NCI-H2196 (cell line): ENCODE measurements at regions not wholly inside any gene's neighbourhood (a gene's known extent, or its start where the extent isn't known, plus 50 kb on each side); places are given as distances from the start of the nearest gene placed in this dataset.
"Not testable (repeated sequence)": the region's sequence is repeated elsewhere in the genome, so short reads cannot be mapped to it uniquely, and the experiment has no call there.

Experiments used
- DNase-seq: peaks from one replicate; lab custom pipeline; 2025; ENCODE audit not compliant: unreplicated experiment; lab: John Stamatoyannopoulos, UW

DNA sequence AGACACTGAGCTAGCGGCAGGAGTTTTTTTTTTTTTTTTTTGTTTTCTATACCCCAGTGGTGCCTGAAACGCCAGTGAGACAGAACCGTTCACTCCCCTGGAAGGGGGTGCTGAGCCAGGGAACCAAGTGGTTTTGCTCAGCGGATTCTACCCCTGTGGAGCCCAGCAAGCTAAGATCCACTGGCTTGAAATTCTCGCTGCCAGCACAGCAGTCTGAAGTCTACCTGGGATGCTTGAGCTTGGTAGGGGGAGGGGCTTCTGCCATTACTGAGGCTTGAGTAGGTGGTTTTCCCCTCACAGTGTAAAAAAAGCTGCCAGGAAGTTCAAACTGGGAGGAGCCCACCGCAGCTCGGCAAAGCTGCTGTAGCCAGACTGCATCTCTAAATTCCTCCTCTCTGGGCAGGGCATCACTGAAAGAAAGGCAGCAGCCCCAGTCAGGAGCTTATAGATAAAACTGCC is 173.0 kb downstream of the DMAC1 start:
- DNase-seq, result not testable (repeated sequence)

DNA sequence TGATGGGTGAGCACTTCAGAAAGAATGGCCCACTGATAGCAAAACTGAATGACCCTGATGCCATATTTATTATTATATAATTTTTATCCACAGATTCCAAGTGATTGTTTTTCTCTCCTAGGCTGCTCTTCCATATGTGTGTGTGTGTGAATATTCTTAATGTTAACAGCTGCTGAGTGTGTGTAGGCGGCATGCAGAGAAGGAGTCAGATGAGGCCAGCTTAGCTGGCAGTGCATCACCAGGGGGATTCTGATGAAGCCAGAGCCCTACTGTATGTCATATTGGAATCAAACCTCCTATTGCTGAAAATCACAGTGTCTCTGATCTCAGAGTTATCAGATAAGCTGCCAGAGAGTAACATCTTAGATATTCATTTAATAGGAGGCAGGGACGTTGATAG is 177.1 kb downstream of the DMAC1 start:
- DNase-seq, result no peak

DNA sequence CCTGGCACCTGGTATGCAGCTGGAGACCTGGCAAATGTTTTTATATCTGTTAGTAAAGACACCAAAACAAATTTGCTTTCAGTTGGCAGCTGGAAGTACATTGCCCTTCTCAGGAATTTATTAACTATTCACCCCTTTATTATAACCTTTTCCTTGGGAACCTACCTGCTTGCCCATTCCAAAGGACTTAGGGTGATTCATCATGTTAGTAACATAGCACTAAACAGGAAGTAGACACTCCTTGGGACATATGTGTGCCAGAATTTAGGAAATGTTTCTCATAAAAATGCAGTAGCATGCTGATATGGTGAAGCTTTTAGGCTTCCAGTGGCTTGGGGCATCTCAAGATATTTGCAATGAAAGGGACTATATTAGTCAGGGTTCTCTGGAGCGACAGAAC is 184.2 kb downstream of the DMAC1 start:
- DNase-seq, result no peak

DNA sequence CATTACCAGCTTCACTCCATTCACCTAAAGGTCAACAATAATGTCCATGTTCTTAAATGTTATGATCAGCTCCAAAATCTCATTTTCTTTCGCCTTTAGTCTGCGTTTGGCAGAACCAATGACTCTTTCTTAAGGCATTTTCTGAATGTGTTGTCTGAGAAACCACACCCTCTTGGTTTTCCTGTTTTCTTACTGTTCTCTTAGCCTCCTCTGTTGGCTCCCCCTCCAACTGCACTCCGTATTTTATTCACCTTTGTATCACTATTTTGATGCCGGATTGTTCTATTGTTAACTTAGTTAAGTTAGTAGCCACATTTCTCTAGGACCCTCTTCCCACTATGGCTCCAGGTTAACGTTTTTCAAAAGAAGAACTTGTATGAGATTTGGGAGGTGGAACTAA is 185.6 kb downstream of the DMAC1 start:
- DNase-seq, result no peak

DNA sequence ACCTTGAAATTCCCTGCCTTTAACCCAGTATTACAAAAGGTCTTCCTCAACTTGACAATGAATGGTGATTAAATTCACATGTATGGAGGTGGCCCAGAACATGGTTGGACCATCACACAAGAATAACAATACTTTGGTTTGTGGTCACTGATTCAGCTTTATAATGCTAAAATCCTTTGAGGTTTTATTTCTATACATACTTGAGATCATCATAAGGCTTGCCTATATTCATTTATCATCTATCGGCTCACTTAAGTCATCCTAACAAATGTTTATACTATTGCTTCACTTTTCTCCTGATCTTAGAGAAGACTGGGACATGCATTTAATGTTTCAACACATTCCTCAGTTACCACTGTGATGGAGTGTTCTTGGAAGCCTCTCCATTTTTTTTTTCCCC is 191.3 kb downstream of the DMAC1 start:
- no peak for DNase-seq

DNA sequence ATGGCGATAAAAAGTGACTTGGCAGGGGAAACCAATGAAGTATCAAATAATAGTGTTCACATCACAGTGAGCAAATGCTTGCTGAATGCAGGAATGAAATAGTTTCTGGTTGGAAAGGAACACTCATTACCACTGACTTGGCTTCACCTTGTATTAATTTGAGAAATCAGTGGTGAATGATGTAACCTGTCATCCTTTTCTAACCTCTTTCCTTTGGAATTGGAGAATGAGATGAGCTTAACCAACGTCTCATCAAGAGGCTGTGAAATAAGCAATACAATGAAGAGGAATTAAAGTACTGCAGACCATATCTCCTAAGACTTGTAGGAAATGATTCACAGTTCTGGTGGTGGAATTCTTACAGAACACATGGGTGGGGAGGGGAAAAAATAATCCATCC is 192.2 kb downstream of the DMAC1 start:
- DNase-seq, result no peak

DNA sequence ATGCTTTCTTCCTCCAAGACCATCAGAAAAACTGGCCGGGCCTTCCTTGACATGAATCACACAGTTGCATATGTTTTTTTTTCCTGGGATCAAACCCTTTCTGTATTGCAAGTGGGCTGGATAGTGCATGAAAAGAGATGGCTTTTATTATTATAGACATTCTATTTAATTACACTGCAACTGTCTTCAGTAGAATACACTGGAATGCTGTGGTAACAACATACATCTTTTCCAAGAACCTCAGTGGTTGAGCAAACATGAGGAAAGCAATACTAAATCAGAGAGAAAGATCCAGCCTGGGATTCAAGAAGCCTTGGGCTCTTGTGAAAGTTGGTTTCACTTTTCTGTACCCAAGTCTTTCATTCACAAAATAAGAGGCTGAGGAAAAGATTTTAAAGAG is 193.0 kb downstream of the DMAC1 start:
- no peak for DNase-seq

DNA sequence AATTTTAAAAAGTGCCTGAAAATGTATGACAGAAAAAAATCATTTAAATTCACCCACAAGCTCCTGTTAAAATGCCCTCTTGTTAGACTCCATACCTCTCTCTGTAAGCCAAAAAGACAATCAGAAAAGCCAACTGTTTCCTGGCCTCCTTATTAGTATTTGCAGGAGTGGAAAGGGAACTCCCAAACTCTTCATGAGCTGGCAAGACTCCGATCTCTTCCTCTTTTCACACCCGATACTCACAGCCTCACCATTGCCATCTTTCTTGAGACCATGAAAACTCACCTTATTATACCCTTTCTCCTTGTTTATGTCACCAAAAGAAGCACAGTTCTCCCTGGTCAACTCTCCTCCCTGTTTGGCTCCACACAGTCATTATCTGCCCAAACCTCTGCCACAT is 197.8 kb downstream of the DMAC1 start:
- DNase-seq, result no peak

DNA sequence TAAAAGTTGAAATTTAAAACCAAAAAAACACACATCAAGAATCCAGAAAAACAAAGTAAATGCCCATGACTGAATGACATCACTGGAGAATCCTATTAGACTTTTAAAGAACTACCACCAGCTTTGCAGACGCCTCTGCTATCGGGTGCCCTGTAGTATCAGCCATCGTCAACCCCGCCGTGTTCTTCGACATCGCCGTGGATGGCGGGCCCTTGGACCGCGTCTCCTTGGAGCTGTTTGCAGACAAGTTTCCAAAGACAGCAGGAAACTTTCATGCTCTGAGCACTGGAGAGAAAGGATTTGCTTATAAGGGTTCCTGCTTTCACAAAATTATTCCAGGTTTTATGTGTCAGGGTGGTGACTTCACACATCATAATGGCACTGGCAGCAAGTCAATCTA is 201.9 kb downstream of the DMAC1 start:
- no peak for DNase-seq

DNA sequence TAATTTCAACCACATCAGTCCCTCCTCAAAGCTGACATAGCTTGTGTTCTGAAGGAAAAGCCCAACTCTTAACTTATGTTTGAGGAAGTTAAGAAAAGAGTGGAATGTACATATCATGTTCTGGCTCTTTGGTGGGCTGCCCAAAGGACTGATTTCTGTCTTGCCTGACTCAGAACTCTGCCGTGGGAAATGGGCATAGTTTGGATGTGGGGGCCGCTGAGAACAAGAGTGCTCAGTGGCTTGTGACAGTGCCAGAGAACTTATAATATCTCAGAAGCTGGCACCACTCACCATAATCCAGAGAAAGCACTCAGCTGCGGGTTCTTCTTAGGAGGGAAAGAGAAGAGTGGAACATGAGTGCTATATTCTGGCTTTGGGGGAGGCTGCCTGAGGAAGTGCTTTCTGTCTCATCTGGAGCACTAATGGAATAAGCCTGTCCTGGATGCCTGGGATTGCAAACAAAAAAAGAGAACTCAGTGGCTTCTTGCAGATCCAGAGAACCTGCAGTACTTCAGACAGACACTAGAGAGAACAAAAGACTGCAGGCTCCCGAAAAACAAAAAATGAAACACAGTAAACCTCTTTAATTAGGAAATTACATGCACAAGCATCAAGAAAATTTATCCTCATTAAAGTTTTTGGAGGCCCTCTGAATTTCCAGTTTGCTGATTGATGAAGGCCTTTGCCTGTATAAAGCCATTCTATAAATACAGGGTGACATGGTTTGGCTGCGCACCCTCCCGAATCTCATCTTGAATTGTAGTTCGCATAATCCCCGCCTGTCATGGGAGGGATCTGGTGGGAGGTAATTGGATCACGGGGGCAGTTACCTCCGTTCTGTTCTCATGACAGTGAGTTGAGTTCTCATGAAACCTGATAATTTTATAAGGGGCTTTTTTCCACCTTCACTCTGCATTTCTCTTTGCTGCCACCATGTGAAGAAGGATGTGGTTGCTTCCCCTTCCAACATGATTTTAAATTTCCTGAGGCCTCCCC is 207.0 kb downstream of the DMAC1 start:
- no peak for DNase-seq

DNA sequence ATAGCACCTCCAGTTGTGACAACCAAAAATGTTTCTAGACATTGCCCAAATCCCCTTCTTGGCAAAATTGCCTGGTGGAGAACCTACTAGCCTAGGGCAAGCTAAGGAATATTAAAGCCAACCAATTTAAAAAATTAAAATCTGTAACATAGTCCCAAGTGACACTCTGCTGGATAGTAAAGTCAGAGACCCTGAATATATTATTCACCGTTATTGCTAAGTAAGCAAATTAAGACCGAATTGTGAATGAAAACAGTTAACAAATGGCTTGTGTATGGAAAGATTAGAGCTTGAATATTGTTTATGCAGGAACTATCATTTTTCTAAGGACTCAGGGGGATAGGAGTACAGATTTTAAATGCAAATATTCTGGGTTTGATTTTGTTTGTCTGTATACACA is 208.1 kb downstream of the DMAC1 start:
- DNase-seq, result no peak

DNA sequence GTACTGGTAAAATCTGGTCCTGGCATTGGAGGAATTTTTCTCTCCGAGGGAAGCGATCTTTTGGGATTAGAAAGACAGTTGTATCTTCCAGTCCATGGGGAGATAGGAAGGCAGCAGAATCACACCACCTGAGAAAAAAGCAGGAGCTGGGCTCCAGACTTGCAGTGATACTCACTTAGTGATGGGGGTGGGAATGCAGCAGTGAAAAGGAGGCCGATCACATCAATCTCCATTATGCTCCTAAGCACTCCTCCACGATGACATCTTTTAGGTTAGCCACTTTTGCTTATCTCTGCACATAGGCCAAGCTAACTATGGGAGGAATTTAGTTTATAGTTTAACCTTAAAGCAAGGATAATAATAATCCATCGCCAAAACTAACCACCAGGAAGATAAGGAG is 219.0 kb downstream of the DMAC1 start:
- DNase-seq, result no peak

DNA sequence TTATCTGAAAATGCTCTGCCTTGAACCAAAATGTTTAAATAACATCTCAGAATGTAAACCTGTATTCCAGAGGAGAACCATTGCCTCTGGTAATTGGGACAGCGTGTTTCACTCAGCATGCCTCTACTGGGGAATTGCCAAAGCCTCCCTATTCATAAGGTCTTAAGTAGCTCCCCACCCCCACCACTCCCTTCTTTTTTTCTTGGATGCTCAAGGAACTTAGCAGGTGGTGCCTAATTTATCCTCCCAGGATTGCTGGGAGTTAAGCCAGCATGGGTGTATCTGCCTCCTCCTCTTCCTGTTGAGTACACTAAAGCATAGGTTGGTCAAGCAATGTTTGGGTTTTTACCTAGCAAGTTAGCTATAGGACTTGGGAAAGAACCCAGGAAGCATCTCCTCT is 220.2 kb downstream of the DMAC1 start:
- DNase-seq, result no peak

DNA sequence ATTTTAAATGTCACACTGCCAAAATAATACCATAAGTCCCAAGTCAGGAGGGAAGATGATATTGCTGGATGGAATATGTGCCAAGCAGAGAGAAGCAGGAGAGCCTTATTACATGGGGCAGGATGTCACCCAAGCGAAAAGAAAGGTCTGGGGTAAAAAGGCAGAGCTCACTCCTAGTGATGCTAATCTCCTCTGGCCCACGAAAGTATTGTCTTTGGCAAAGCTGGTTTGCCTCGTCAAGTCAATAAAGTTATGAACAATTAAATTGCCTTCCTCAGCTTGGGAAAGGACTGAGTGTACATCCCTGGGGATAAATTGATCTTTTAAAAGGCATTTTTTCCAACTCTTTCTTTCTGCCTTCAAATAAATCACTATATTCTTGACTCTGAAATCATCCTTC is 220.6 kb downstream of the DMAC1 start:
- no peak for DNase-seq

DNA sequence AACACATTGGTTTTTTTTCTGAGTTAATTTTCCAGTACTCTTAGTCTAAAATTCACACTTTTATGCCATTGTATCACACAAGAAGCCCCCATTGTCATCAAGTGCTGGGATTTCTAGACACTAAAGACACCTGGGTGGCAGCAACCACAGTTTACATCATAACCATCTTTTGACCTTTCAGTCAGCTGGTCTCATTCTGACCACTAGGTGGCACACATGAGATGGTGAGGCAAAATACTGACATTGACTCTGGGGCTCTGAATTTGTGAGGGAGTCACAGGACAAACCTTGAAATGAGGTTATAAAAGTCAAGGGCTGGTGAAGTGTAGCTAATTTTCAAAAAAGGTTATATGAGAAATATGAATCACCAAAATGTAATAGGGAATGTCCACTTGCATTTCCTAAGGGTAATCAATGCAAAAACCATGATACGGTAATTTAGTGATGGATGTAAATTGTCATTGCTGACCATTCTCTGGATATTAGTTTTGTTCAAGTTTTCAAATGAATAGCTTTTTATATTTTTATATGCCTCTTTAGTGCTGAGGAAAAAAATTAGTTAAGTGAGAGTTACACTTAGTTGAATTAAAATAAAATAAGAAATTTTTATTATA is 229.4 kb downstream of the DMAC1 start:
- peak; percentile 81 for DNase-seq

DNA sequence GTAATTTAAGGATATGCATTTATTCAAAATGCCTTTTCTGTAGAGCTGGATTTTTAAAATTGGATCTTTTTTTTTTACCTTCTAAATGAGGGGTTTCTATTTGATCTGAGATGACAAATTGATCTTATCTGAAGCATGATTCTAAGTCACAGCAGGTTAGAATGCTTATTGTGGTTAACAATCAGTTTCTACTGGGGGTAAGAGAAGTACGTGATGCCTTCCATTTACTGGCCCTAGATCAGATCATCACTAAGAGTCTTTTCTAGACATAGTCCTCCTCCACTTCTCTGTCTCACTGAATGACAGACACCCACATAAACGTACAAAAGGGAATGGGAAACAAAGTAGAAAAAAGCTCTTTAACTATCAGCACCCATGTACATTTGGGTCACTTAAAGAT is 231.9 kb downstream of the DMAC1 start:
- no peak for DNase-seq

DNA sequence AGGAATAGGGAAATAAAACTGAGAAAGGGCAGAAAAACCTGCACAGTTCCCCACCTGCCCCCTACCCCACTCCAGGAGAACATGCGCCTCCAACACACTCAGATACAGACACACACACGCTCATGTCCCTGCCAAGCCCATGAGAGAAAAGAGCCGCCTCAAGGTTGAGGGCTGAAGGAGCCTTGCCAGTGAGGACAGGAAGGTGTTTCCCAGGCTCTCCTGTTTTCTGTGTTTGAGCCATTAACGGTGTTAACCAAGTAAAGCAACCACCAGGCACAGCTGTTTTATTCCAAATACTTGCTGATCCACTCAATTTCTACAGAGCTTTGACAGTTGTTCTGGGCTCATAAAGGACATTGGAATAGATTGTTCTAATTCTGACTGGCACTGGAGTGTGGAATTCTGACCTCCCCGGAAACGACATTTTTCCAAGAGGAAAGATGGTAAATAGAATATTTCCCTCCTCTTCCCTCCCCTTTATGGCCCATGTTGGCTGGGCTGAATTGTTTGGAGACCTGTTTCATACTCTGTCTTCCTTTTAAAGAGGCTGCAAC is 238.0 kb downstream of the DMAC1 start:
- DNase-seq, result no peak

DNA sequence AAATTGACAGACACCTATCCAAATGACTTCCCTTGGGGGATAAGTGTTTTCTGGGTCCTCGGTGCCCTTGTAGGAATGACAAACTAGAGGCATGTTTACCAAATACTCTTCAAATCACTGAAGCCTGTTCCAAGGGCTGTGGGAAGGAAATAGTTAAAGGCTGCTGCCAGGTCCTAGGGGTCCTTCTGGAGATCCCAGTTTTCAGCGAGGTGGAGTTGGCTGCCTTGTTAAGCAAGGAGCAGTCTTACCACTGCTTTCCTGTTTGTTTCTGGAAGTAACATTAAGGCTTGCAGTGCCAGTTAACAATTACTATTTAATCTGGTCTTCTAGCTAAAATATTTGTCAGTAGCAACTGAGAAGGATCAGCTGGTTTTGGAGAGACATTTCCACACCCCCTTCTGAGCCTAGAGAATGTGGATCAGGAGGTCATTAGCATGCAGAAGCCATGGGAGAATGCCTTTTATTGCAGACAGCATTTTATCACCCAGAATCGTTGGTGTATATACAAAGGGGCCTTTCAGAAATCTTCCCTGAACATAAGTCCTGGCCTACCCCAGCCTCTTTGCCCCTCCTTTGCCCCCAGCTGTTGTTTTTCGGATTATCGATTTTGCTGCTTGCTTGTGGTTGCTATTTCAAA is 238.8 kb downstream of the DMAC1 start:
- no peak for DNase-seq

DNA sequence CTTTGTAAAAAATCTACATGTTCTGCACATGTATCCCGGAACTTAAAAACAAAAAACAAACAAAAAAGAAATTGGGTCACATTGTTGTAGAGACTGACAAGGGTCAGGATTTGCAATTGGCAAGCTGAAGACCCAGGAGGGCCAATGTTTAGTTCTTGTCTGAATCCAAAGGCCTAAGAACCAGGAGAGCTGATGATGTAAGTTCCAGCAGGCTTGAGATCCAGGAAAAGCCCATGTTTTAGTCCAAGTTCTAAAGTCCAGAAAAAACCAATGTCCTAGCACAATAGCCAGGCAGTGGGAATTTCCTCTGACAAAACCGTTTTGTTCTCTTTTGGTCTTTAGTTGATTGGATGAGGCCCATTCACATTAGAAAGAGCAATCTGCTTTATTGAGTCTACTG is 244.9 kb downstream of the DMAC1 start:
- DNase-seq, result no peak

DNA sequence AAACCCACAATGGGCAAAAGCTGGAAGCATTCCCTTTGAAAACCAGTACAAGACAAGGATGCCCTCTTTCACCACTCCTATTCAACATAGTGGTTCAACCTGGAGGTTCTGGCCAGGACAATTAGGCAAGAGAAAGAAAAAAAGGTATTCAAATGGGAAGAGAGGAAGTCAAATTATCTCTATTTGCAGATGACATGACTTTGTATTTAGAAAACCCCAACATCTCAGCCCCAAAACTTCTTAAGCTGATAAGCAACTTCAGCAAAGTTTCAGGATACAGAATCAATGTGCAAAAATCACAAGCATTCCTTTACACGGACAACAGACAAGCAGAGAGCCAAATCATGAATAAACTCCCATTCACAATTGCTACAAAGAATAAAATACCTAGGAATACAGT is 246.9 kb downstream of the DMAC1 start:
- DNase-seq, result not testable (repeated sequence)

DNA sequence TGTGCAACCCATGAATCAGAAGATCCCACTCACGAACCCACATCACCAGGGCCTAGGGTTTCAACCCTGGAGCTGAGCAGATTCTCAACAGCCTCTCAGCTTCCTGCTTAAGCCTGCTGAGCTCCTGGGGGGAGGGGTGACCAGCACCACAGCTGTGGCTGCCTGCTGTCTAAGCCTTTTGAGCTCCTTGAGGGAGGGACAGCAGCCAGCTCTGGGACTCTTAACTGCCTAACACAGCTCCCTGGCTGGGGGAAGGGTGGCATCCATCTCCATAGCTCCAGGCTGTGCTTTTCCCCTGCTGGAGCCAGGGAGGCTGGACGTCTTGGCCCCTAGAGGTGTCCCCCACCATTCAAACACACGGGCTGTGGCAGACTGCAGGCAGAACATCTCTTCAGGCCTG is 250.3 kb downstream of the DMAC1 start:
- DNase-seq, result peak; percentile 76

DNA sequence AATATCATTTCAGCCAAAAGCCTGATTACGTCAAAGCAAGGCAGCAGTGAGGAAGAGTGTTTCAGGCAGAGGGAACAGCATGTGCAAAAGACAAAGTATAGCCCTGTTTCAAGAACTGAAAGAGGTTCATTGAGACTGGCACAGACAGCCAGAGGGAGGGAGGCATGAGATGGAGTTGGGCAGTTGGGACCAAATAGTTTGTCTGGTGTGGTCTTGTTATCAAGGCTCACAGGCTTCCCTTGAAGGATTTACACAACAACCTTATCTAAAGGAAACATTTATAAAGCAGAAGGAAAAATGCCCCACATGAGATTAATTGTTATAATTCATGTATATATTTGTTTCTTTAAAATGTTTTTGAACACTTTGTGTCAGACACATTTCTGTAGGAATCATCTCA is 253.3 kb downstream of the DMAC1 start:
- no peak for DNase-seq
